GM23248 (cell line): ENCODE measurements at regions not wholly inside any gene's neighbourhood (a gene's known extent, or its start where the extent isn't known, plus 50 kb on each side); places are given as distances from the start of the nearest gene placed in this dataset.

Source experiments
- EZH2 ChIP-seq: fragments of 200-600 bp; sonication (generic); IDR thresholded peaks from 2 replicates; pipeline ENCODE4 v1.6.1; 2018; ENCODE audit warnings: antibody characterized with exemption, mild to moderate bottlenecking; ENCODE audit not compliant: insufficient read depth, poor library complexity, severe bottlenecking
- EZH2phosphoT487 ChIP-seq: fragments of 200-600 bp; sonication (generic); IDR thresholded peaks from 2 replicates; pipeline ENCODE4 v1.6.1; 2018; ENCODE audit warnings: antibody characterized with exemption, moderate library complexity, mild to moderate bottlenecking, low read depth; ENCODE audit not compliant: insufficient read depth

DNA sequence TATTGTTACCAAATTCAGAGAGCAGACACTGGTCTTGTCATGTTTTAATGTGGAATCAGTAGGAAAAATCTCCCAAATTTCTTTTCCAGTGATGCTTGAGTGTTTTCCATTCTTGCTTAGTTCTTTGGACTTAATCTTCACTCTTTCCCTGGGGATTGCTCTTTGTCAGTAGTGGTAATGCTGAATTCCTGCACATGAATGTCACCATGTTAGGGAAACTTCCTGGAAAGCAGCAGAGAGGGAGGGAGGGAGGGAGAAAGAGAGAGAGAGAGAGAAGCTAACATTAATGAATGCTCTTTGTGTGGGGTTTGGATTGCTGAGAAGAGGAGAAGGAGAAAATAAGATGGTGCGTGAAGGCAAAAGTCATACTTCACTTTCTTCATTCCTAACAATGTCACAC lies 295.3 kb upstream of the COBL start:
- no peak for TF ChIP-seq EZH2
- TF ChIP-seq EZH2phosphoT487 = no peak
